SK-N-SH (cell line): ENCODE measurements at regions not wholly inside any gene's neighbourhood (a gene's known extent, or its start where the extent isn't known, plus 50 kb on each side); places are given as distances from the start of the nearest gene placed in this dataset.

ENCODE experiments used
- CTCF ChIA-PET: fragments of 300-600, 350-600 bp; formaldehyde crosslinking; extraction: SDS; loops from one replicate; lab custom pipeline; 2021; lab: Yijun Ruan, JAX
- POLR2A ChIA-PET: fragments of 350-600 bp; sonication (Branson Sonifier 250); formaldehyde crosslinking; extraction: SDS; loops from one replicate; lab custom pipeline; 2020; ENCODE audit warnings: antibody characterized with exemption, inconsistent platforms; lab: Yijun Ruan, JAX
- DNase-seq: peaks from one replicate; pipeline ENCODE4 v3.0.0; 2012
- H2AFZ ChIP-seq: fragments of 200-600 bp; sonication (generic); 2 replicates; pipeline ENCODE4 v1.8.1; 2016; ENCODE audit warnings: antibody characterized with exemption, mild to moderate bottlenecking, low read depth
- H3F3A ChIP-seq: fragments of 200-600 bp; sonication (generic); replicated peaks from 2 replicates; pipeline ENCODE3; 2016; ENCODE audit warnings: antibody characterized with exemption, mild to moderate bottlenecking; ENCODE audit not compliant: insufficient read depth
- H3K27ac ChIP-seq, 2 experiments: fragments of 200-500 bp in 1 of 2; fragments of 200-600 bp in 1 of 2; sonication (Bioruptor generic) in 1 of 2; sonication (generic), shearing (Covaris generic) in 1 of 2; 2 replicates each; pipeline versions ENCODE4 v1.5.1 to v1.6.1; 2014 to 2016; ENCODE audit warnings: low read depth in 2 of 2, inconsistent platforms in 1 of 2, low read length in 1 of 2, mild to moderate bottlenecking in 1 of 2, mixed read lengths in 1 of 2
- H3K27me3 ChIP-seq: fragments of 200-600 bp; sonication (generic), shearing (Covaris generic); 2 replicates; pipeline ENCODE4 v1.6.1; 2016; ENCODE audit warnings: mixed run types; ENCODE audit not compliant: insufficient read depth
- H3K36me3 ChIP-seq, 2 experiments: fragments of 200-500 bp in 1 of 2; fragments of 200-600 bp in 1 of 2; sonication (Bioruptor generic) in 1 of 2; sonication (generic) in 1 of 2; replicated peaks in 1 of 2; 2 replicates each; pipeline versions ENCODE3 to v1.5.1; 2014 to 2016; ENCODE audit warnings: low read length in 1 of 2, mild to moderate bottlenecking in 1 of 2; ENCODE audit not compliant: insufficient read depth in 2 of 2, control insufficient read depth in 1 of 2
- H3K4me1 ChIP-seq, 2 experiments: fragments of 200-500 bp in 1 of 2; fragments of 200-600 bp in 1 of 2; sonication (Bioruptor generic) in 1 of 2; sonication (generic), shearing (Covaris generic) in 1 of 2; 2 replicates each; pipeline versions ENCODE4 v1.5.1 to v1.6.1; 2014 to 2016; ENCODE audit warnings: low read depth in 1 of 2, low read length in 1 of 2, mixed run types in 1 of 2; ENCODE audit not compliant: insufficient read depth in 2 of 2, control insufficient read depth in 1 of 2
- H3K4me2 ChIP-seq: fragments of 200-600 bp; sonication (generic), shearing (Covaris generic); 2 replicates; pipeline ENCODE4 v1.6.1; 2017; ENCODE audit warnings: mixed run types
- H3K4me3 ChIP-seq, 2 experiments: fragments of 200-500 bp in 1 of 2; fragments of 200-600 bp in 1 of 2; sonication (Bioruptor generic) in 1 of 2; sonication (generic), shearing (Covaris generic) in 1 of 2; 2 replicates each; pipeline versions ENCODE4 v1.5.1 to v1.8.1; 2014 to 2016; ENCODE audit warnings: low read depth in 2 of 2, inconsistent platforms in 1 of 2, low read length in 1 of 2, mild to moderate bottlenecking in 1 of 2, mixed read lengths in 1 of 2, moderate library complexity in 1 of 2
- H3K79me2 ChIP-seq: fragments of 200-600 bp; sonication (generic); 2 replicates; pipeline ENCODE4 v1.8.1; 2017; ENCODE audit warnings: mild to moderate bottlenecking; ENCODE audit not compliant: insufficient read depth
- H3K9ac ChIP-seq: fragments of 200-600 bp; sonication (generic); 2 replicates; pipeline ENCODE4 v1.6.1; 2017; ENCODE audit warnings: mixed run types
- H3K9me2 ChIP-seq: fragments of 200-600 bp; sonication (generic); 2 replicates; pipeline ENCODE4 v1.6.1; 2017; ENCODE audit warnings: mixed run types
- H3K9me3 ChIP-seq: fragments of 200-600 bp; sonication (generic); 2 replicates; pipeline ENCODE4 v1.6.1; 2017; ENCODE audit warnings: mixed run types, mild to moderate bottlenecking, moderate library complexity
- H4K20me1 ChIP-seq: fragments of 200-600 bp; sonication (generic); 2 replicates; pipeline ENCODE4 v1.6.1; 2017; ENCODE audit warnings: mild to moderate bottlenecking, mixed run types; ENCODE audit not compliant: insufficient read depth
- CHD2 ChIP-seq: fragments of 150-350 bp; IDR thresholded peaks from 2 replicates; pipeline ENCODE4 v1.6.1; 2018; ENCODE audit warnings: low read length; ENCODE audit not compliant: partially characterized antibody
- CTCF ChIP-seq: fragments of 200-600 bp; sonication (generic); IDR thresholded peaks from 2 replicates; pipeline ENCODE4 v1.6.1; 2017; ENCODE audit warnings: antibody characterized with exemption, mild to moderate bottlenecking, moderate library complexity
- EP300 ChIP-seq, 2 experiments: IDR thresholded peaks; 2 replicates each; pipeline versions ENCODE4 v1.4.0 to v1.6.1; 2012; ENCODE audit warnings: borderline replicate concordance in 1 of 2, low read depth in 1 of 2, low read length in 1 of 2
- EZH2phosphoT487 ChIP-seq: fragments of 200-600 bp; sonication (generic); IDR thresholded peaks from 2 replicates; pipeline ENCODE4 v1.6.1; 2017; ENCODE audit warnings: low read depth, mixed run types, mild to moderate bottlenecking, antibody characterized with exemption, moderate library complexity, borderline replicate concordance
- FOSL2 ChIP-seq: IDR thresholded peaks from 2 replicates; pipeline ENCODE4 v1.4.0; 2012; ENCODE audit warnings: low read depth, mild to moderate bottlenecking, moderate library complexity, borderline replicate concordance
- FOXM1 ChIP-seq: IDR thresholded peaks from 2 replicates; pipeline ENCODE4 v1.4.0; 2012; ENCODE audit warnings: low read depth, mild to moderate bottlenecking
- GATA2 ChIP-seq: sonication (generic); formaldehyde crosslinking; IDR thresholded peaks from 2 replicates; pipeline ENCODE4 v1.5.0; 2020; ENCODE audit warnings: mild to moderate bottlenecking, missing genetic modification reagents
- IRF3 ChIP-seq: fragments of 150-350 bp; IDR thresholded peaks from 2 replicates; pipeline ENCODE4 v1.6.1; 2016; ENCODE audit warnings: mild to moderate bottlenecking, low read depth, low read length
- JUND ChIP-seq: IDR thresholded peaks from 2 replicates; pipeline ENCODE4 v1.4.0; 2012
- MAX ChIP-seq: IDR thresholded peaks from 2 replicates; pipeline ENCODE4 v1.4.0; 2012; ENCODE audit warnings: low read depth
- PBX3 ChIP-seq: IDR thresholded peaks from 2 replicates; pipeline ENCODE4; 2012
- POLR2AphosphoS5 ChIP-seq: IDR thresholded peaks from 2 replicates; pipeline ENCODE4 v1.6.1; 2012; ENCODE audit warnings: low read depth, low read length
- RAD21 ChIP-seq: IDR thresholded peaks from 2 replicates; pipeline ENCODE4 v1.6.1; 2012; ENCODE audit warnings: mild to moderate bottlenecking, low read length
- RXRA ChIP-seq: IDR thresholded peaks from 2 replicates; pipeline ENCODE4 v1.4.0; 2012; ENCODE audit warnings: low read depth, mild to moderate bottlenecking, borderline replicate concordance
- TAF1 ChIP-seq: IDR thresholded peaks from 2 replicates; pipeline ENCODE4 v1.6.1; 2012; ENCODE audit warnings: low read depth, mild to moderate bottlenecking, low read length, moderate library complexity, borderline replicate concordance
- YY1 ChIP-seq: IDR thresholded peaks from 2 replicates; pipeline ENCODE4 v1.4.0; 2012; ENCODE audit warnings: low read depth, mild to moderate bottlenecking
- WGBS: methylation state at CpG from one replicate; pipeline ENCODE4 v1.1.6; 2017; ENCODE audit warnings: low lambda C conversion rate; 5-methylcytosine and 5-hydroxymethylcytosine counted together

- POLR2A ChIA-PET, result no interaction called here
- WGBS, result 0% methylated on average over 1 of the region's 1 CpG
- no peaks in the 10 kb centered on the region for H3K4me1 ChIP-seq
- TF ChIP-seq FOXM1 (no peak), GATA2 (no peak), EZH2phosphoT487 (no peak), MAX (no peak), EP300 (IDR thresholded peaks at IDR 0.05; ENCODE audit: borderline replicate concordance in 1 of 2, low read depth in 1 of 2, low read length in 1 of 2) (no peak), FOSL2 (no peak), TAF1 (no peak), RXRA (no peak), CHD2 (no peak), RAD21 (no peak), POLR2AphosphoS5 (no peak), JUND (no peak), PBX3 (no peak), CTCF (no peak), IRF3 (no peak), YY1 (no peak)
- DNase-seq, result no peak
- no peak overlapping the region for H3K9ac ChIP-seq
- H3K9me2 ChIP-seq, result no peaks in the 10 kb centered on the region
- peaks cover 6% of the 10 kb centered on the region; the same call in 1 of the 2 replicates for H3K27me3 ChIP-seq
- H3K27ac ChIP-seq, result no peak overlapping the region
- no peak overlapping the region for H2AFZ ChIP-seq
- H3K4me2 ChIP-seq, result no peak overlapping the region
- no peak overlapping the region for H3K4me3 ChIP-seq
- H4K20me1 ChIP-seq, result no peaks in the 10 kb centered on the region
- H3K36me3 ChIP-seq, result no peaks in the 10 kb centered on the region
- CTCF ChIA-PET, result no interaction called here
- no peaks in the 10 kb centered on the region for H3K79me2 ChIP-seq
- H3F3A ChIP-seq, result no peaks in the 10 kb centered on the region
- no peaks in the 10 kb centered on the region for H3K9me3 ChIP-seq
Measured at GRCh38 chr5:36521219-36521618, 85.2 kb upstream of the SLC1A3 start.
